Renal cortical epithelial cell (primary cell): ENCODE measurements at regions not wholly inside any gene's neighbourhood (a gene's known extent, or its start where the extent isn't known, plus 50 kb on each side); places are given as distances from the start of the nearest gene placed in this dataset.
"Not testable (repeated sequence)": the region's sequence is repeated elsewhere in the genome, so short reads cannot be mapped to it uniquely, and the experiment has no call there.

Experiments
- DNase-seq: peaks from one replicate; pipeline ENCODE4 v3.0.0-alpha.2; 2011; ENCODE audit warnings: low read depth

- DNase-seq, result no peak
Measured at GRCh38 chr13:104657196-104657595, 1591.0 kb upstream of the SLC10A2 start.

GRCh38 chr13:104650431-104650830 lies 1584.2 kb upstream of the SLC10A2 start:
- no peak for DNase-seq

GRCh38 chr13:104648291-104648690 lies 1582.1 kb upstream of the SLC10A2 start:
- DNase-seq, result peak; percentile 38

- no peak for DNase-seq
Measured at GRCh38 chr13:104645786-104646185, 1579.6 kb upstream of the SLC10A2 start.

GRCh38 chr13:104641309-104641708 lies 1575.1 kb upstream of the SLC10A2 start:
- peak; percentile 28 for DNase-seq

- no peak for DNase-seq
Measured at GRCh38 chr13:104635879-104636278, 1569.7 kb upstream of the SLC10A2 start.

GRCh38 chr13:104634016-104634415 lies 1567.8 kb upstream of the SLC10A2 start:
- DNase-seq, result no peak

GRCh38 chr13:104632736-104633135 lies 1566.5 kb upstream of the SLC10A2 start:
- peak; percentile 13 for DNase-seq

- no peak for DNase-seq
Measured at GRCh38 chr13:104625201-104625600, 1559.0 kb upstream of the SLC10A2 start.

- no peak for DNase-seq
Measured at GRCh38 chr13:104616990-104617389, 1550.8 kb upstream of the SLC10A2 start.

- DNase-seq, result no peak
Measured at GRCh38 chr13:104614361-104615145, 1548.3 kb upstream of the SLC10A2 start.

- DNase-seq, result no peak
Measured at GRCh38 chr13:104608331-104608730, 1542.1 kb upstream of the SLC10A2 start.

- not testable (repeated sequence) for DNase-seq
Measured at GRCh38 chr13:104605435-104605834, 1539.2 kb upstream of the SLC10A2 start.

- no peak for DNase-seq
Measured at GRCh38 chr13:104597546-104598180, 1531.4 kb upstream of the SLC10A2 start.

- DNase-seq, result no peak
Measured at GRCh38 chr13:104595511-104595910, 1529.3 kb upstream of the SLC10A2 start.

GRCh38 chr13:104594806-104595205 lies 1528.6 kb upstream of the SLC10A2 start:
- no peak for DNase-seq

GRCh38 chr13:104593693-104594092 lies 1527.5 kb upstream of the SLC10A2 start:
- DNase-seq, result no peak

- DNase-seq, result no peak
Measured at GRCh38 chr13:104593251-104593576, 1527.0 kb upstream of the SLC10A2 start.

- no peak for DNase-seq
Measured at GRCh38 chr13:104592545-104593250, 1526.5 kb upstream of the SLC10A2 start.

- DNase-seq, result peak; percentile 97
Measured at GRCh38 chr13:104592127-104592526, 1525.9 kb upstream of the SLC10A2 start.

GRCh38 chr13:104586051-104586746 lies 1520.0 kb upstream of the SLC10A2 start:
- DNase-seq, result peak; percentile 84

- no peak for DNase-seq
Measured at GRCh38 chr13:104584481-104584880, 1518.3 kb upstream of the SLC10A2 start.
